ENCODE measurements at regions not wholly inside any gene's neighbourhood (a gene's known extent, or its start where the extent isn't known, plus 50 kb on each side); places are given as distances from the start of the nearest gene placed in this dataset.
A peak's percentile ranks its signal among the peaks of the same experiment; 100 is the strongest.

- peak; percentile 81 for TF ChIP-seq CTCF (conservative IDR thresholded peaks at IDR 0.05; ENCODE audit: low read depth, low read length)
- no peak for TF ChIP-seq EZH2 (IDR thresholded peaks at IDR 0.05; ENCODE audit: borderline replicate concordance, low read depth, low read length, poor library complexity, severe bottlenecking)
Measured at GRCh38 chr11:91773090-91773489, 451.5 kb upstream of the FAT3 start.
